MM.1S (cell line): ENCODE measurements at regions not wholly inside any gene's neighbourhood (a gene's known extent, or its start where the extent isn't known, plus 50 kb on each side); places are given as distances from the start of the nearest gene placed in this dataset.

Source experiments
- CTCF ChIP-seq: fragments of 300-600 bp; sonication (generic); IDR thresholded peaks from 2 replicates; pipeline ENCODE4 v1.5.1; 2016; ENCODE audit warnings: antibody characterized with exemption, low read length, mixed read lengths
- EZH2 ChIP-seq: fragments of 300-600 bp; sonication (generic); optimal IDR thresholded peaks from 2 replicates; pipeline ENCODE3; 2017; ENCODE audit warnings: low read depth, mild to moderate bottlenecking, antibody characterized with exemption, low read length, mixed read lengths

- TF ChIP-seq EZH2 (no peak), CTCF (no peak)
Measured at GRCh38 chr1:24251501-24251900, 64.4 kb upstream of the IFNLR1 start.
